HG02884 (cell line): ENCODE measurements at regions not wholly inside any gene's neighbourhood (a gene's known extent, or its start where the extent isn't known, plus 50 kb on each side); places are given as distances from the start of the nearest gene placed in this dataset.
"Not testable (repeated sequence)": the region's sequence is repeated elsewhere in the genome, so short reads cannot be mapped to it uniquely, and the experiment has no call there.

Experiments used
- ATAC-seq: cut with Tn5 transposase; IDR thresholded peaks from one replicate; pipeline ENCODE4 v1.9.1; 2021; ENCODE audit warnings: mild to moderate bottlenecking, moderate library complexity; ENCODE audit not compliant: unreplicated experiment

DNA sequence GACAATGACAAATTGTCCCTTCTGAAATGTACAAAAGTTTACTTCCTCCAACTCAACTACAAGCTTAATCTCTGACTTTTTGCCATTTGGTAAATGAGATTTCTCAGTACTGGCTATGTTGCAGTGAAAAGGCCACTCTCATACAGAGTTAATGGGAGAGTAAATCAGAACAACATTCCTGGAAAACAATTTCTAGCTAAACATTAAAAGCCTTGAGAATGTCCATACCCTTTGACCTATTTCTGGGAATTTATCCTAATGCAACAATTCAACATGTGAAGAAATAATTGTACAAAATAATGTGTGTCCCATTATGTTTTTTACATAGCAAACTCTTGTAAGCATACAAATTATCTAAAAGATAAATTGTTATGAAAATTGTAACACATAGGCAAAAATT is 56.3 kb upstream of the SPEF2 start:
- no peak for ATAC-seq

DNA sequence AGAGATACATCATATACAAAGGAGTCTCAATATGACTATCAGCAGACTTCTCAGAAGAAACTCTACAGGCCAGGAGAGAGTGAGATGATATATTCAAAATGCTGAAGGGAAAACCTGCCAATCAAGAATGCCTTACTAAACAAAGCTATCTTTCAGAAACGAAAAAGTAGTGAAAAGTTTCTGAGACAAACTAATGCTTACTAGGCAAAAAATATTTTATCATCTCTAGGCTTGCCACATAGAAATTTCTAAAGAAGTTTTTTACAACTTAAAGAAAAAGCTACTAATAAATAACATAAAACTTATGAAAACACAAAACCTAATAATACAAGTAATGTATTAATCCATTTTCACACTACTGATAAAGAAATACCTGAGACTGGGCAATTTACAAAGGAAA is 59.9 kb upstream of the SPEF2 start:
- no peak for ATAC-seq

DNA sequence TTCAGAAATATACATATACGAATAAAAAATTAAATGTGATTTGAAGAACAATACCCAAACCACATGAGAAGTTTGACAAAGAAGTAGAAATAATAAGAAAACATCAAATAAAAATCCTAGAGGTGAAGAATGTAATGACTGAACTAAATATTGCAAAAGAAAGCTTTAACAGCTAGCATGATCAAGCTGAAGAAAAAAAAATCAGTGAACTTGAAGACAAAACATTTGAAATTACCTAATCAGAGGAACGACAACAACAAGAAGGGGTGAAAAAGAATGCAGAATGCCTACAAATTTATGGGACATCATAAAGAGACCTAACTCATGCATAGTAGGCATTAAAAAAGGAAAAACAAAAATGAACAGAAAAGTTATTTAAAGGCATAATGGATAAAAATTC is 60.5 kb upstream of the SPEF2 start:
- no peak for ATAC-seq

DNA sequence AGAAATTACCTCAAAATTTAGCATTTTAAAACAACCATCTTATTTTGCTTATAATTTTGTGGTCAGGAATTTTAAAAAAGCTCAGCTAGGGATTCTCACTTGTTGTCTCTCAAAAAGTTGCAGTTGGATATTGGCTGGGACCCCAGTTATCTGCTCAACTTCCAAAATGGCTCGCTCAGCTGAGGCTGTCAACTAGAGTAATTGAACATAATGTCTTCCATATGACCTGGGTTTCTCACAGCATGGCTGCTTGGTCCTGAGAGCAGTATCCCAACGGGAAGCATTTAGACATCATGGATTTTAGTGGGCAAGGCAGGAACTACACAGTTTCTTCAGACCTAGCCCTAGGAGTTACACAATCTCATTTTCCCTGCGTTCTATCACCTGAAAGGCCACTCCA is 63.6 kb upstream of the SPEF2 start:
- no peak for ATAC-seq

DNA sequence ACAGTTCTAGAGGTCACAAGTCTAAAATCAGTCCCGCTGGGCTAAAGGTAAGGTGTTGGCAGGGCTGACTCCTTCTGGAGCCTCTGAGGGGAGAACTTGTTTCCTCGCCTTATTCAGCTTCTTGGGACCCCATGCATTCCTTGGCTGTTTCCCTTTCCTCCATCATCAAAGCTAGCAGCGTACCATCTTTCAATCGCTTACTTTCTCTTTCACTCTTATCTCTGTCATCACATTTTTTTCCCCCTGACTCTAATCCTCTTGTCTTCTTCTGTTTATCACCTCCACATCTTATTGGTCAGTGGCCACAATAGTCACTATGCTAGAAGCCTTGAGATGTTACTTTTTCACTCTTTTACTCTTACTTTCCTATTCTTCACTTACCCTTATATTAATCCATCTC is 72.5 kb upstream of the SPEF2 start:
- no peak for ATAC-seq

DNA sequence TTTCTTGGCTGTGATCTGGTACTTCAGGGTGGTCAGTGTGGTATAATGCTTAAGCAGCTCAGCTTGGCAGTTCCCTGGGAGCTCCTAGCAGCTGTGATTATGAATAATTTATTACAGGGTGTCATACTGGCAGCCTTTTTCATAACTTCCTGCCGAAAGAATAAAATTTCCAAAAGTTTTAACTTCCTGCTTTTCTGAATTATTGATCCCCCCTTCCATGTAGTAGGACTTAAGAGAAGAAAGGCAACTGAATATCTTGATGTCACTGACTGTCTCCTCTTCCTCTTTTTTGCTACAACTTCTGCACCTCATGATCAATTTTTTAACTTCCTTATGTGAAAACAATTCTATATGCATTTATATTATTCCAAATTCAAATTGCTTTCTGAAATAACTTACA is 74.3 kb upstream of the SPEF2 start:
- no peak for ATAC-seq

DNA sequence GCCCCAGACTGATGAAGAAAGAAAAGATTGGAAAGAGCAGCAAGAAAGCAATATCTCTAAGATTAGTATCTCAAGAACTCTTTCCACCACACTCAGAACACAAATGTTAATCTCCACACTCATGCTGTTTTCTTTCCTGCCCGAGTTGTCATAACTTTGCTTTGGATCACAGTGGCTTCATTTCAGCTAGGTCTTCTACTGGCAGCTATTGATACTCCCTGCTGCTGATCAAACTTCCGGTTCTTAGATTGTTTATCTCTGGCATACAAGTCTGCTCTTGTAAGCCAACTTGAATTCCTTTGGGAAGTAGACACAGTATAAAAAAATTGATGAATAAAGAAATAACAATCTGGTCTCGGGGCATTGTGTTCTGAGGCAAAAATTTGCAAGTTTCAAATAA is 77.7 kb upstream of the SPEF2 start:
- ATAC-seq, result no peak

DNA sequence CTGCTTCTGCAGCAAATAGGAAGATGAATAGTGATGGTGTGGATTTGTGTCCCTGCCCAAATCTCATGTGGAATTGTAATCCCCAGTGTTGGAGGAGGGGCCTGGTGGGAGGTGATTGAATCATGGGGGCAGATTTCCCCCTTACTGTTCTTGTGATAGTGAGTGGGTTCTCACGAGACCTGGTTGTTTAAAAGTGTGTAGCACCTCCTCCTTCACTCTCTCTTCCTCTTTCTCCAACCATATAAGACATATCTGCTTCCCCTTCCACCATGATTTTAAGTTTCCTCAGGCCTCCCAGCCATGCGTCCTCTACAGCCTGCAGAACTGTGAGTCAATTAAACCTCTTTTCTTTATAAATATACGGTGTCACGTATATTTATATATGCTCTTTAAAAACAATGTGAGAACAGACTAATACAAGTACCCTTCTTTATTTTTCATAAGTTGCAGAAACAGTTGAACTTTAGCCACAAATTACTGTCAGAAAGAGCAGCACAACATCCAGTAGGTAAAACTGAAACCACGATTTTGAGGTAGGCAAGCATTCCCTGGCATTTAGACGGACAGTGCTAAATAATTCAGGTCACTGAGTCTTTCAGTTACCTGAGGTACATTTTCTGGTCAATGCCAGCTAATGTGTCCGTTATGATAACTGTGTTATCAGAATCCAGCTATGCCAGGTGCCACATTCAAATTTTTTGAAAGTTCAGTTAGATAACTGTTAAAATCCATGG is 79.3 kb upstream of the SPEF2 start:
- ATAC-seq, result no peak

DNA sequence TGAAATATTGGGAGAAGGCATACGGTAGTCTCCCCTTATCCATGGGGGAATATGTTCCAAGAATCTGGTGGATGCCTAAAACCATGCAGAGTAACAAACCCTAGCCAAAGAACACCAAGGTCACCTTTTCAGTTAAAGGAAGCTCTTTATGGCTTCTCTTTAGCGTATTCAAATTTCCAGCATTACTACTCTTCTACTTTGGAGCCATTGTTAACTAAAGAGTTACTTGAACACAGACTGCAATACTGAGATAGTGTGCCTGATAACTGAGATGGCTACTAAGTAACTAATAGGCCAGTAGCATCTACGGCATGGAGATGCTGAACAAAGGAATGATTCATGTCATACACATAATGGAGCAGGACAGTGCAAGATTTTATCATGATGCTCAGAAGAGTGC is 84.5 kb upstream of the SPEF2 start:
- no peak for ATAC-seq

DNA sequence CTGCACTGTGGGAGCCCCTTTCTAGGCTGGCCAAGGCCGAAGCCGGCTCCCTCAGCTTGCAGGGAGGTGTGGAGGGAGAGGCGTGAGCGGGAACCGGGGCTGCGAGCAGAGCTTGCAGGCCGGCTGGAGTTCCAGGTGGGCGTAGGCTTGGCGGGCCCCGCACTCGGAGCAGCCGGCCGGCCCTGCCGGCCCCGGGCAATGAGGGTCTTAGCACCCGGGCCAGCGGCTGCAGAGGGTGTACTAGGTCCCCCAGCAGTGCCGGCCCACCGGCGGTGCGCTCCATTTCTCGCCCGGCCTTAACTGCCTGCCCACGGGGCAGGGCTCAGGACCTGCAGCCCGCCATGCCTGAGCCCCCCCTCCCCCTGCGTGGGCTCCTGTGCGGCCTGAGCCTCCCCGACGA is 86.1 kb upstream of the SPEF2 start:
- ATAC-seq, result not testable (repeated sequence)

DNA sequence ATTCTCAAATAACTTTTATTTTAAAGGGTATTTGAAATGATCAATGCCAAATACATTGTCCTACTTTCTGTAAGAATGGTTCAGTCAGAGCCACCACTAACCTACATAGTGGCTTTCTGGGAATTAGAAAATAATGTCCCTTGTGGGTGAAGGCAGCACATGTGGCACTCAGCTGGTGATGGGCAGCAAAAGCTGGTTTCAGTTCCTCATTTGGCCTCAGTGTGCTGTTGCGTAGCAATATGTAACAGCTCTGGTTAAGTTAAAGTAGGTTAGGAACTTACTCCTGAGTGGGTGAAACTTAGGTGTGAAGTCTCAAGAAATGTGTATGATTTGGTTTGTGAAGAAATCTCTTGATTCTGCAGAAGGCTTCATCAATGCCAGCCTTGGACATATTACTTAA is 99.6 kb upstream of the SPEF2 start:
- peak; percentile 66 for ATAC-seq

DNA sequence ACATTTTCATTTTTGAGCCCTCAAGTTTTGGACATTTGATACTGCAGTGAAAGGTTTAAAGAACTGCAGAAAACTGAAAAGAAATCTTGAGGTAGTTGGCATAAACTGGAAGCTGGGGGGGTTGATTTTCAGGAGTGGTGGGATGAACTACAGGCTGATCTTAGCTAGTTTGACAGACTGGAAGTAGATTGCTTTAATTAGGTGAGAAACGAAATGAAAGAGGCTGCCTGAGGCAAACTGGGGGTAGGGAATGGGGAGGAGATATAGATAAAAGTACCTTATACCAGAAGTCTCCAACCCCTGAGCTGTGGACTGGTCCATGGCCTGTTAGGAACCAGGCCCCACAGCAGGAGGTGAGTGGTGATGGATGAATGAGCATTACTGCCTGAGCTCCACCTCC is 101.4 kb upstream of the SPEF2 start:
- no peak for ATAC-seq

DNA sequence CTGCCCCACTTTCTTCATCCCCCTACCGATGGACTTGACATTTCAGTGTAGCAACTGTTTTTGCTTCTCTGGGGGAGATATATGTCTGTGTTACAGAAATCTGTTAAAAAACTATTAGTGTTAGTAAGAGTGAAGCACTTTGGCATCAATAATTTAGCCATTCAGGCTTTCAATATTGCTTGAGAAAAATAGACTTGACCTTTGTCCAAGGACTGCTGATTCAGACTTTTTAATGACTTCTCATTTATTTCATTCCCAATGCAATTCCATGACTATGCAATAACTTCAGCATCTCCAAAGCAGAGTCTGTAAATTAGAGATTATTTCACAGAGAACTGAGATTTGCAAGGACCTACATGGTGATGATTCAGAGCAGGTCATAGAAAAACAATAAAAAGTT is 104.1 kb upstream of the SPEF2 start:
- ATAC-seq, result no peak

DNA sequence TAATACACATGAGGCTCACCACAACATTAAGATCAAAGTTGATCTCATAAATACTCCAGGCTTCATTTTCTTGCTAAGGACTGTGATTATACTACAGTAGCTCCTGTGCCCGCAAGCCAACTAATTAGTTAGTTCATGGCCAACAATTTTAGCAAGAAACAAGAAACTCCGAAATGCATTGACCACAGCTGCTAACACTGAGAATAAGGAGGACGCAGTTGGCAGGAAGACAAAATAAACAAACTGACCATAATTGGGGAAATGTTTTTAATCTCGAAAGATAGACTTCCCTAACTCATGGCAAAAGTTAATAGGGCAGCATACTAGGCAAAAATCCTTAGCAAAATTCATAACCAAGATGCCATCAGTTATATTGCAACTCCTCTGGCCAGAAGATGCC is 115.5 kb upstream of the SPEF2 start:
- ATAC-seq, result no peak

DNA sequence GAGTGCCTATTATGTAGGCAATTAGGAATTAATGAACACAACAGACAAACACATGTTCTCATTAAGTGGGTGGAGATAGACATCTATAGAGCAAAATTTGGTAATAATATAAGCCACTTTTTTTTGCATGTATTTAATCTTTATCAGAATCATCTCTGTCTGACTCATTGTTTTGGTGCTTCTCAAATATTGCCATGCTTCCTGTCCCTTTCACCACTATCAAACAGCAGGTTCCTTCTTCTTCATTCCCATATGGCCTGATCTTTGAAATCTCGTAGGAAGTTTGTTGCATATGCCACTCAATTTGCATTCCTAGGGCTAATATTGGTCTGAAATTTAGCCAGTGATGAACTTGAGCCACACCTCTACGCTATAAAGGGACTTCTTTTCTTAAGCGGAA is 128.9 kb upstream of the SPEF2 start:
- no peak for ATAC-seq

DNA sequence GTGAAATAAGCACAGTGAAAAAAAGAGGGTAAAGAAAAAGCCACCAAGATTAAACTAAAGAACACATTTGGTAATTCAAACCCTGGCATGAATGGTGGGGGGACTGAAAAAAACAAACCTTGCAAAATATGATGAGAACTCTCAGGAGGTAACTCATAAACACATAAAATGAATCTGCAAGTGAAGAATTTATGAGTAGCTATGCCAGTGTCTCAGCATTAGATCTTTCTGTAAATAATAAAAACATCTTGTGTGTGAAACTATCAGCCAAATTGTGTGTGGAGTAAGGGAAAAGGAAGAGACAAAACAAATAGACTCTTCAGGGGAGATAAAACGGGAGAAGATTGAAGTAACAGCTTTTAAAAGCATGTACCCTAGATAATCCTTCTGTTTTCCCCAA is 129.6 kb upstream of the SPEF2 start:
- no peak for ATAC-seq

DNA sequence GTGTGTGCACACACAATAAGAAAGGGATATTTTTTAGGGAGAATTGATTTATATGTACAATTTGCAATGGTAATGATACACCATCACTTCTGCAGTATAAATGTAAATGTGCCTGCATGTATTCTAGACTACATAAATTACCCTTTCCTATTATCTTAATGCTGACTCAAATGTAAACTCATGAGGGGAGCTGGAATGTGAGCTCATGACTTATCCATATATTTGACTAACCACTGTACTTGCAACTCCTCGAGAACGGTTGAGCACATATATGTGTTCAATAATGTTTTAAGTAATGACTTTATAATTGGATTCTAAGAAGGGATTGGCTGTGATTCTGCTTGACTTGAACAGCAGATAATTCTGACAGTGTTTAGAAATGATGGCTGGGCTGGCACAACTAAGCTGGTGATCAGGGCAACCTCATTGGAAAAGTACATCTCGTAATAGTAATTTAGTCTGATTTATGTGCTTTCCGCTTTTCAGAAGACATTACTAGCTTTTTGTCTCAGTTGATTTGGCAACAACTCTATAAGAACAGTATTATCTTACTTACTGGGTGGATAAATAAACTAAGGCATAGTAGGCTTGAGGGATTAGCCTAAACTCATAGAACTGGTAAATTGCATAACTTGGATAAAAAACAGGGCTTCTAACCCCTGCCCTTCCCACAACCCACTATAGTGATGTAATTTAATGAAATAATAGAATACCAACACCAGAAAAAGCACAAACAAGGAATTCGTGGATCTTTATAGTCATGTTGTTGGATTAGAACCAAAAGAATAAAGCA is 130.2 kb upstream of the SPEF2 start:
- ATAC-seq, result no peak

DNA sequence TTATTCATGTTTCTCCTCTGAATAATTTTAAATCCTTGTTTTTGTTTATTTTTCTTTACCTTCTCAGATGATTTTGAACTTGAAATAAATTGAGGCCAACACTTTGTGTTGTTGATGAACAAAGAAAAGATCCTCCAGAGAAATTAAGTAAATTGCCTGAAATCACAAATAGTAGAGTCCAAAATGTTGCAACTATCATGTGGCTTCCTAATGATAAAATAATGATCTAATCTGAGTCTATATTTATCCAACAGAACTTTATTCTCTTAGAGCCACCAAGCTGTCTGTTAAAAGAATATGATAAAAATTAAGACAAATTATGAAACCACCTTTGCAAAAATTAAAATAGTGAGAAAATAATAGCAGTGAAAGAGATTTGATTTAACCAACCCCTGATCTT is 132.2 kb upstream of the SPEF2 start:
- ATAC-seq, result no peak

DNA sequence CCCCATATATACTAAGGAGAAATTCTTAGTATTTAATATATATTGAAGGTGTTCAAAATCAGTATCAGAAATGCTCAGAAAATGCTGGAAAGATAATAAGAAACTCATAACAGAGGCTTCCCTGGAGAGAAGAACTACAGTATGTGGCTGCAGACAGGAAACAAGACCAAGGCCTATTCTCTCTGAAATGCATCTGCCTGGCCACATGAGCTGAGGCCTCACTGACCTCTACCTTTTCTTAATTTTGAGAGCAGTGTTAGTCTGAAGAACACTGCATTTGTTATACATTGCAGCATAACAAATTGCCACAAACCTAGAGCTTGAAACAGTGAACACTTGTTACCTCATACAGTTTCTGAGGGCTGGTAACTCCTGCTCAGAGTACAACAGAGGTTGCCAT is 133.4 kb upstream of the SPEF2 start:
- no peak for ATAC-seq

DNA sequence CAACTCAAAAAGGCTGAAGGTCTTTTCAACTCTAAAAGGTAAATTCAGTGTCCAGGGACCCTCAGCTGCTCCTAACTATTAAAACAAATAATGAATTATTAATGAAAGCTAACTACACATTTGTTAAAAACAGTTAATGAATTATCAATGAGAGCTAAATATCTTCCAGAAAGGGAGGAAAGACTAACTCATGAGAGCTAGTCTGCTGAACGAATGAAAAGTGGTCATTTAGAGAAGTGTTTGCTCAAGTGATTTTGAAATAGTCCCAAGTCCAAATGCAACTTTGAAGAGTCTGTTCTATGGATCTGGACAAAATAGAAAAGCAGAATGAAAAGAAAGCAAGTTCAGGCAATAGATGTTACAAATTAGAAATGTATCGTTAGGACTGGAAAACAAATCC is 133.9 kb upstream of the SPEF2 start:
- ATAC-seq, result no peak

DNA sequence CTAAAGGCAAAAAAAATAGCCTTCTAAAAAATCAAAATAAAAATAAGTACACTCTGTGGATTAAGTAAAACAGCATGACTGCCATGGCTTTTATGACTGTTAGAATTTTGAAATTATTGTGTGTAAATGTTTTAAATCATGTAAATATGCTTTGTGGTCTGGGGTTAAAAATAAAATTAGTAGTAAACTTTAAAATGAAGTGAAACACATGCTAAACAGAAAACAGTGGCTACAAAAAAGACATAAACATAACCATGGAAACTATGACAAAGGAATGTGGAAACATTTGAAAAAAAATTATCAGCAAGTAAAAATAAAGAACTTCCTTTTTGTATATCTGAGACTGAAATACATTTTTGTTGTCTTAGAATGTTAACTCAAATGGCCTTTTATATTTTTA is 134.5 kb upstream of the SPEF2 start:
- ATAC-seq, result no peak

DNA sequence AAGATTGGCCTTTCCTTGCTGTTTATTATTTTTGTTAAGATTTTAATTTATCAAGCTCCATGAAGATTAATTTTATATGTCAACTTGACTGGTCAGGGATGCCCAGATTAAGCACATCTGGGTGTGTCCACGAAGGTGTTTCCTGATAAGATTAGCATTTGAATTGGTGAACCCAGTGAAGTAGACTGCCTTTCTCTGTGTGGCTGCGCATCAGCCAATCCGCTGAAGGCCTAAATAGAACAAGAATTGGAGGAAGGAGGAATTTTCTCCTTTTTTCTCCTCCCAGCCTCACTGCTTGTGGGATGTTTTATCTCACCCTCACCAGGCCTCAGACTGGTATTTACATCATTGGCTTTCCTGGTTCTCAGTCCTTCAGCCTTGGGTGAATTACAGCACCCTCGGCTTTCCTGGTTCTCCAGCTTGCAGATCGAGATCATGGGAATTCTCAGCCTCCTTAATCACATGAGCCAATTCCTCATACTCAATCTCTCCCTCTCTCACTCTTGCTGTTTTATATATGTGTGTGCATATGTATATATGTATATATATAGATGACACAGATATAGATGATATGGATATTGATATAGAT is 135.4 kb upstream of the SPEF2 start:
- no peak for ATAC-seq
